ENCODE measurements at regions not wholly inside any gene's neighbourhood (a gene's known extent, or its start where the extent isn't known, plus 50 kb on each side); places are given as distances from the start of the nearest gene placed in this dataset.

DNA sequence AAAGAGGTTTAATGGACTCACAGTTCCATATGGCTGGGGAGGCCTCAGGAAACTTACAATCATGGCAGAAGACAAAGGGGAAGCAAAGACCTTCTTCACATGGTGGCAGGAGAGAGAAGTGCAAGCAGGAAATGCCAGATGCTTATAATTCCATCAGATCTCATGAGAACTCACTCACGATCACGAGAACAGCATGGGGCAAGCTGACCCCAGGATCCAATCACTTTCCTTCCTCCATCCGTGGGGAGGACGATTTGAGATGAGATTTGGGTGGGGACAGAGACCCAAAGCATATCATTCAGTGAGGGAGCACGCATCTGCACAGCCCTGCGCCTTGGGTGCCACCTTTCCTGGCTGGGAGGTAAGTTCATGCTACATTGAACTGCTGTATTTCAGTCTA, 234.1 kb upstream of the ATP10A start:
- Mint-ChIP-seq H3K9me3 (no peaks in the 10 kb centered on the region), H3K27me3 (peaks cover 7% of the 10 kb centered on the region), H3K4me1 (ENCODE audit: low read depth) (no peaks in the 10 kb centered on the region), H3K36me3 (no peaks in the 10 kb centered on the region), H3K27ac (no peak overlapping the region), H3K4me3 (no peak overlapping the region)
- CTCF ChIA-PET = no interaction called here
- intact Hi-C loops (cut with micrococcal nuclease) = no loop called here
- no peak for DNase-seq
- POLR2A ChIA-PET = no interaction called here

DNA sequence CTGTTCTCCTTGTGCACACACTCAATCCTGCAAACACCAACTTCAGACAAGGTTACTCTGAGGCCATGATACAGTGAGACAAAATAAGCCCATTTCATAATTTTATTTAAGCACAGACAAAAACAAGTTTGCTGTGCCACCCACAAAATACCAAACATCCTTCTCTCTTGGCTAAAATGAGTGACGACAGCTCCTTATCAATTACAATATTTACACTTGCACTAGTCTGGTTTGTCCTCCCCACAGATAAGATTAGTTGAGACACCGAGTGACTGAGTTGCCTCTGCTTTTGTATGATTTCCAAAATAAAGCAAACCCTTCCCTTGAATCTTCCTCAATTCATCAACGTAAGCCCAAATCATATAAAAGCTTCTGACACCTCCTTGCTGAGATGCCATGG, 233.5 kb upstream of the ATP10A start:
- H3K27me3 Mint-ChIP-seq = peaks cover 8% of the 10 kb centered on the region
- intact Hi-C loops (cut with micrococcal nuclease) = no loop called here
- DNase-seq = no peak
- no peaks in the 10 kb centered on the region for H3K9me3 Mint-ChIP-seq
- H3K36me3 Mint-ChIP-seq = no peaks in the 10 kb centered on the region
- H3K4me3 Mint-ChIP-seq = no peak overlapping the region
- ChIA-PET POLR2A (no interaction called here), CTCF (interaction anchor here (1.0 to 2.7 kb wide), 3 partner anchors 11 to 588 kb away, joined by 3 to 7 read pairs (median 4); no protein-coding TSS in a partner anchor)
- no peaks in the 10 kb centered on the region for H3K4me1 Mint-ChIP-seq (ENCODE audit: low read depth)
- no peak overlapping the region for H3K27ac Mint-ChIP-seq

DNA sequence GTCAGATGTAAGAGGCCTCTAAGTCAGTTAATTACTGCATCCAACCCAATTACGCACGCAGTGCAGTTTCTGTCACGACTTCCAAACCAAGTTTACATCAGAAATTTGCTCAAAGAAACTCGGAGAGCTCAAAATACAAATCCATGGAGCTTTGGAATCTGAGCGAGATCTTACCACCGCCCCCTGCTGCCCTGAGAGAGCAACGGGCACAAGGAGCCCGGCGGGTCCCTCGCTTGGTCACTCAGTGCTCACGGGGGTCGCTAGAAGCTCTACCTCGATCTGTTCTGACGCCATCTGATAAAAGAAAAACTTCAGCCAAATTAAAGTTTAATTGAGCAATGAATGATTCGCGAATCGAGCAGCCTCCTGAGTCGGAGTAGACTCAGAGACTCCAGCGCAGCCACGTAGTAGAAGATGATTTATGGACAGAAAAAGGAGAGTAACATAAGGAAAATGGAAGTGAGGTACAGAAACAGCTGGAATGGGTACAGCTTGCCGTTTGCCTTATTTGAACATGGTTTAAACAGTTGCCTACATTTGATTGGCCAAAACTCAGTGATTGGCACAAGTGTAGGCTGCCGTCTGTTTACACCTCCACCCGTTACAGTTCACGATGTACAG, 232.7 kb upstream of the ATP10A start:
- ChIA-PET POLR2A (no interaction called here), CTCF (interaction anchor here (0.6 to 2.7 kb wide), 6 partner anchors 10 to 587 kb away, joined by 3 to 7 read pairs (median 4); no protein-coding TSS in a partner anchor)
- DNase-seq = no peak
- peaks cover 8% of the 10 kb centered on the region for H3K27me3 Mint-ChIP-seq
- H3K4me3 Mint-ChIP-seq = no peak overlapping the region
- no peaks in the 10 kb centered on the region for H3K9me3 Mint-ChIP-seq
- no peaks in the 10 kb centered on the region for H3K4me1 Mint-ChIP-seq (ENCODE audit: low read depth)
- H3K27ac Mint-ChIP-seq = no peak overlapping the region
- no peaks in the 10 kb centered on the region for H3K36me3 Mint-ChIP-seq
- intact Hi-C loops (cut with micrococcal nuclease) = no loop called here

DNA sequence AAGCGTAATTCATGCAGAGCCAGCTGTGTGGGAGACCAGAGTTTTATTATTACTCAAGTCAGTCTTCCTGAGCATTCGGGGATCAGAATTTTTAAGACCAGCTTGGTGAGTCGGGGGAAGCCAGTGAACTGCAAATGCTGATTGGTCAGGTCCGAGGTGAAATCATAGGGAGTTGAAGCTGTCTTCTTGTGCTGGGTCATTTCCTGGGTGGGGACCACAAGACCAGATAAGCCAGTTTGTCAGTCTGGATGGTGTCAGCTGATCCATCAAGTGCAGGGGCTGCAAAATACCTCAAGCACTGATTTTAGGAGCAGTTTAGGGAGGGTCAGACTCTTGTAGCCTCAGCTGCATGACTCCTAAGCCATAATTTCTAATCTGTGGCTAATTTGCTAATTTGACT, 228.1 kb upstream of the ATP10A start:
- ChIA-PET POLR2A (no interaction called here), CTCF (no interaction called here)
- Mint-ChIP-seq H3K36me3 (no peaks in the 10 kb centered on the region), H3K9me3 (no peaks in the 10 kb centered on the region), H3K27me3 (peaks cover 5% of the 10 kb centered on the region), H3K4me1 (ENCODE audit: low read depth) (no peaks in the 10 kb centered on the region), H3K4me3 (no peak overlapping the region), H3K27ac (no peak overlapping the region)
- no peak for DNase-seq
- intact Hi-C loops (cut with micrococcal nuclease) = no loop called here

GRCh38 chr15:26087881-26088280, 224.8 kb upstream of the ATP10A start:
- intact Hi-C loops (cut with micrococcal nuclease) = no loop called here

DNA sequence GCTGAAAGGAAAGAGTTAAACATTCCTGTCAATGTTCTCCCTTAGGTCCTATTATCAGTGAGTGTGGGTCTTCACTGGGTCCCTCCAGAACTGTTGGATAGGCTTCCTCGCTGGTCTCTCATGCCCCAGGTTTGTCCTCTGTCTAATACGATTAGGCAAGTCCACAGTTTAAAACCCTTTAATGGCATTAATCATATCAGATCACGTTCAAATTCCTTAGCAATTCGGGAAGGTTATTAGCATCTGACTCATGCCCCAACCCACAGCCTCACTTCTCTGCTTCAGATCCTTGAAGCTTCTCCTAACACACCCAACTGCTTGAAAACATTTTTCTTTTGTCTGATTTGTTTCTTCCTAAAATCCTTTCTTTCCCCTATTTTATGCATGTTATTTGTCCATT, 224.3 kb upstream of the ATP10A start:
- peaks cover 2% of the 10 kb centered on the region for H3K27me3 Mint-ChIP-seq
- peaks cover 8% of the 10 kb centered on the region for H3K4me1 Mint-ChIP-seq (ENCODE audit: low read depth)
- no peaks in the 10 kb centered on the region for H3K9me3 Mint-ChIP-seq
- ChIA-PET POLR2A (no interaction called here), CTCF (no interaction called here)
- H3K36me3 Mint-ChIP-seq = no peaks in the 10 kb centered on the region
- H3K27ac Mint-ChIP-seq = no peak overlapping the region
- no peak for DNase-seq
- no peak overlapping the region for H3K4me3 Mint-ChIP-seq
- intact Hi-C loops (cut with micrococcal nuclease) = no loop called here

More at GRCh38 chr15:26087881-26088280, 224.8 kb upstream of the ATP10A start:
- no peak for DNase-seq
- CTCF ChIA-PET = no interaction called here
- no peaks in the 10 kb centered on the region for H3K9me3 Mint-ChIP-seq
- H3K27ac Mint-ChIP-seq = no peak overlapping the region
- no peaks in the 10 kb centered on the region for H3K36me3 Mint-ChIP-seq
- peaks cover 2% of the 10 kb centered on the region for H3K27me3 Mint-ChIP-seq
- POLR2A ChIA-PET = no interaction called here
- no peak overlapping the region for H3K4me3 Mint-ChIP-seq
- H3K4me1 Mint-ChIP-seq (ENCODE audit: low read depth) = peaks cover 6% of the 10 kb centered on the region

DNA sequence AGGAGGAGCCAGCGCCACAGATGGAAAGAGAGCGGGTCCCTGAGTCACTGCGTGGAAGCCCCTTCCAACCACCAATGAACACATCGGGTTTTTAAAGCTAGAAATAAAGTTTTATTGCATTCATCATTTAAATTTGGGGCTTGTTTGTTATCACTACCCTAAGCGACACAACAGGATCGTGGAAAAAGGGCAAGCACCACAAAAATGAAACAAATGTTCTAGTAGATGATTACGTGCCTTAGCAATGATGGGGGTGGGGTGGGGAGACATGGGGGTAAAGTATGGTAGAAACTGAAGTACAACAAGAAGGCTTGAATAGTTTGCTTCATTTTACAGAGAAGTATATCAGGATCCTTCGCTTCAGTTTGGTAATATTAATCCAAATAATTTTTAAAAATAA, 221.6 kb upstream of the ATP10A start:
- ChIA-PET CTCF (no interaction called here), POLR2A (no interaction called here)
- Mint-ChIP-seq H3K36me3 (peaks cover 3% of the 10 kb centered on the region), H3K4me3 (no peak overlapping the region), H3K27me3 (peaks cover 2% of the 10 kb centered on the region), H3K27ac (no peak overlapping the region), H3K4me1 (ENCODE audit: low read depth) (peaks cover 26% of the 10 kb centered on the region), H3K9me3 (peaks cover 2% of the 10 kb centered on the region)
- DNase-seq = no peak
- intact Hi-C loops (cut with micrococcal nuclease) = loop anchor here (5.0 kb wide), 1 partner anchor 647 kb away; the partner anchor contains the start of gene UBE3A

DNA sequence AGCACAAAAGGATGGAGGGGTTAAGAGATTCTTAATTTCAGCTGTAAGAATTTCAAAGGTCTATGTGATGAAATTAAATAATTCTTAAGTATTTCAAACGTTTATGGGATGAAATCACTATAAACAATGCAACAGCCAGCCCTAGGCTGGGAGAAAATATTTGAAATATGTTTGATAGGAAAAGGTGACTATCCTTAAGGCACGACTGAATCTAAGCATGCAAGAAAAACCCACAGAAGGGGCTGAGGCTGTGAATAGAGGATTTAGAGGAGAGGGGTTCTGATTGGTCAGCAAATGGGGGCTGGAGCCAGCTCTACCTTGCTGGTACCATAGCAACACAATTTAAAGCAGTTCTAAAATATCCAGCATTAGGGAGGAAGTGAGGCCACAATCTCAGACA, 220.8 kb upstream of the ATP10A start:
- no peak overlapping the region for H3K4me3 Mint-ChIP-seq

GRCh38 chr15:26083457-26083856, 220.3 kb upstream of the ATP10A start:
- Mint-ChIP-seq H3K36me3 (peaks cover 3% of the 10 kb centered on the region), H3K27ac (peak overlapping the region; percentile 95), H3K27me3 (peaks cover 2% of the 10 kb centered on the region), H3K4me3 (no peak overlapping the region), H3K4me1 (ENCODE audit: low read depth) (peaks cover 38% of the 10 kb centered on the region), H3K9me3 (peaks cover 2% of the 10 kb centered on the region)
- intact Hi-C loops (cut with micrococcal nuclease) = loop anchor here (5.0 kb wide), 1 partner anchor 646 kb away; the partner anchor contains the start of gene UBE3A
- POLR2A ChIA-PET = no interaction called here
- CTCF ChIA-PET = no interaction called here
- no peak for DNase-seq

More for the DNA sequence above, 220.8 kb upstream of the ATP10A start:
- Mint-ChIP-seq H3K27me3 (peaks cover 2% of the 10 kb centered on the region), H3K9me3 (peaks cover 2% of the 10 kb centered on the region), H3K27ac (no peak overlapping the region), H3K4me1 (ENCODE audit: low read depth) (peaks cover 33% of the 10 kb centered on the region), H3K36me3 (peaks cover 3% of the 10 kb centered on the region)
- ChIA-PET CTCF (no interaction called here), POLR2A (no interaction called here)
- intact Hi-C loops (cut with micrococcal nuclease) = loop anchor here (5.0 kb wide), 1 partner anchor 647 kb away; the partner anchor contains the start of gene UBE3A
- no peak for DNase-seq

GRCh38 chr15:26082221-26083109, 219.3 kb upstream of the ATP10A start:
- peak; percentile 97 for DNase-seq
- intact Hi-C loops (cut with micrococcal nuclease) = loop anchor here (1.0 to 5.0 kb wide), 2 partner anchors 9 to 645 kb away; partner anchors contain the start of gene UBE3A
- Mint-ChIP-seq H3K4me1 (ENCODE audit: low read depth) (peaks cover 45% of the 10 kb centered on the region), H3K4me3 (peak overlapping the region; percentile 76), H3K27ac (peak overlapping the region; percentile 95), H3K27me3 (peaks cover 2% of the 10 kb centered on the region), H3K36me3 (peaks cover 3% of the 10 kb centered on the region), H3K9me3 (peaks cover 2% of the 10 kb centered on the region)
- ChIA-PET CTCF (no interaction called here), POLR2A (interaction anchor here (1.0 kb wide), 1 partner anchor 10 kb away, joined by 3 read pairs; no protein-coding TSS in a partner anchor)

- Mint-ChIP-seq H3K36me3 (peaks cover 3% of the 10 kb centered on the region), H3K4me1 (ENCODE audit: low read depth) (peaks cover 45% of the 10 kb centered on the region), H3K9me3 (peaks cover 2% of the 10 kb centered on the region), H3K27ac (peak overlapping the region; percentile 95), H3K27me3 (peaks cover 2% of the 10 kb centered on the region), H3K4me3 (peak overlapping the region; percentile 76)
- ChIA-PET POLR2A (interaction anchor here (1.0 kb wide), 1 partner anchor 10 kb away, joined by 3 read pairs; no protein-coding TSS in a partner anchor), CTCF (no interaction called here)
- intact Hi-C loops (cut with micrococcal nuclease) = loop anchor here (1.0 to 5.0 kb wide), 2 partner anchors 8 to 644 kb away; partner anchors contain the start of gene UBE3A
- DNase-seq = no peak
Observed at GRCh38 chr15:26081758-26082220, 218.7 kb upstream of the ATP10A start.

DNA sequence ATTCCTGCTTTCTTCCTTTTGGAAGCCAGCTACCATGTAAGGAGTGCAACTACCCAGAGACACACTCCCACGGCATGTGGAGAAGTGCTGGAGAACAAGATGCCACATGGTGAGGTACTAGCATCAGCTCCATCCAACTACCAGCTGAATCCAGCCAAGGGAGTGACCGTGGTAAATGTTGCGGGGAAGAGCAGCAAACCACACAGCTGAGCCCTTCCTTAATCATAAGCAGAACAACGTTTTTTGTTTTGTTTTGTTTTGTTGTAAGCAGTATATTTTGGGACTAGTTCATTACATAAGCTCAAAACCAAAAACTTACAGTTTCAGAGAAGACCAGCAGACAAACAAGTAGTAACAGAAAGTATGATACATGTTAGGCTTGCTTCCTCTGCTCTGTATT, 212.6 kb upstream of the ATP10A start:
- peaks cover 7% of the 10 kb centered on the region for H3K9me3 Mint-ChIP-seq
- ChIA-PET CTCF (interaction anchor here (1.3 kb wide), 1 partner anchor 21 kb away, joined by 3 read pairs; no protein-coding TSS in a partner anchor), POLR2A (no interaction called here)
- H3K36me3 Mint-ChIP-seq = no peaks in the 10 kb centered on the region
- H3K4me1 Mint-ChIP-seq (ENCODE audit: low read depth) = peaks cover 50% of the 10 kb centered on the region
- no peak overlapping the region for H3K27ac Mint-ChIP-seq
- no peak for DNase-seq
- intact Hi-C loops (cut with micrococcal nuclease) = loop anchor here (2.0 kb wide), 1 partner anchor 185 kb away; no protein-coding TSS in a partner anchor
- peaks cover 2% of the 10 kb centered on the region for H3K27me3 Mint-ChIP-seq
- H3K4me3 Mint-ChIP-seq = no peak overlapping the region

All from activated CD4-positive, alpha-beta memory T cell treated with anti-CD3 and anti-CD28 coated beads for 36 hours (primary cell).